K562 (cell line): ENCODE measurements at regions not wholly inside any gene's neighbourhood (a gene's known extent, or its start where the extent isn't known, plus 50 kb on each side); places are given as distances from the start of the nearest gene placed in this dataset.
A peak's percentile ranks its signal among the peaks of the same experiment; 100 is the strongest.

ENCODE experiments used
- ATAC-seq: fragments of 200-7000 bp; cut with Tn5 transposase; 3 replicates; pipeline ENCODE4 v1.9.1; 2020; ENCODE audit warnings: moderate library complexity
- BruUV-seq: library from RNA; stranded (reverse); fragments of 400-500 nt; replicated peaks from 2 replicates; lab custom pipeline; 2021; lab: Mats Ljungman, UMichigan
- CTCF ChIA-PET: fragments of 300-600 bp; formaldehyde crosslinking; extraction: SDS; loops from one replicate; lab custom pipeline; 2021; ENCODE audit warnings: low intra/inter-chr PET ratio; lab: Yijun Ruan, JAX
- POLR2A ChIA-PET: fragments of 300-600, 350-650 bp; sonication (Branson Sonifier 250); formaldehyde crosslinking; extraction: SDS; loops from one replicate; lab custom pipeline; 2021; ENCODE audit warnings: antibody characterized with exemption, inconsistent platforms; lab: Yijun Ruan, JAX
- DNase-seq, 4 experiments: peaks; one replicate each; pipeline versions ENCODE4 v3.0.0 to v3.0.0-alpha.2; 2011 to 2018; ENCODE audit warnings: low spot score in 3 of 4, mixed read lengths in 3 of 4; ENCODE audit errors: extremely low read depth in 1 of 4
- FAIRE-seq: peaks from 2 replicates; lab custom pipeline; 2011; peaks lifted over from hg19 to GRCh38; lab: Jason Lieb, UNC
- H2AFZ ChIP-seq: 2 replicates; pipeline ENCODE4 v1.6.0; 2011; ENCODE audit warnings: low read depth, low read length, control low read depth, inconsistent platforms
- H3K27ac ChIP-seq: fragments of 200-600 bp; 3 replicates; pipeline ENCODE4 v1.8.0; 2011; ENCODE audit warnings: low read depth, mild to moderate bottlenecking, control low read depth, inconsistent platforms, low read length, moderate library complexity, mixed read lengths; ENCODE audit errors: extremely low read depth
- H3K27me3 ChIP-seq, 2 experiments: fragments of 300-600 bp in 1 of 2; 2 replicates in 1 of 2; 3 replicates in 1 of 2; pipeline versions ENCODE4 v1.6.0 to v1.8.0; 2011; ENCODE audit warnings: inconsistent platforms in 2 of 2, low read length in 2 of 2, mild to moderate bottlenecking in 1 of 2, mixed read lengths in 1 of 2, moderate library complexity in 1 of 2; ENCODE audit not compliant: control insufficient read depth in 2 of 2, insufficient read depth in 2 of 2
- H3K36me3 ChIP-seq: fragments of 300-600 bp; 3 replicates; pipeline ENCODE4 v1.8.0; 2011; ENCODE audit warnings: mild to moderate bottlenecking, low read length, inconsistent platforms; ENCODE audit not compliant: control insufficient read depth, insufficient read depth
- H3K4me1 ChIP-seq, 2 experiments: fragments of 200-600 bp in 1 of 2; replicated peaks in 1 of 2; 2 replicates in 1 of 2; 3 replicates in 1 of 2; pipeline versions ENCODE4 v1.5.1 to v1.8.0; 2011; ENCODE audit warnings: inconsistent platforms in 2 of 2, low read length in 2 of 2, mild to moderate bottlenecking in 1 of 2, mixed read lengths in 1 of 2, moderate library complexity in 1 of 2; ENCODE audit not compliant: control insufficient read depth in 2 of 2, insufficient read depth in 2 of 2
- H3K4me2 ChIP-seq: 2 replicates; pipeline ENCODE4 v1.6.1; 2011; ENCODE audit warnings: low read length, control low read depth, inconsistent platforms, mixed read lengths; ENCODE audit not compliant: insufficient read depth
- H3K4me3 ChIP-seq: fragments of 200-600 bp; sonication (generic), shearing (Covaris generic); 2 replicates; pipeline ENCODE4 v1.5.1; 2016; ENCODE audit warnings: control low read depth, inconsistent platforms
- H3K79me2 ChIP-seq: fragments of 200-600 bp; 3 replicates; pipeline ENCODE4 v1.8.0; 2011; ENCODE audit warnings: low read length, inconsistent platforms; ENCODE audit not compliant: control insufficient read depth, insufficient read depth
- H3K9ac ChIP-seq, 2 experiments: 2 replicates each; pipeline versions ENCODE4 v1.6.0 to v1.6.1; 2011; ENCODE audit warnings: low read depth in 2 of 2, low read length in 2 of 2, control low read depth in 1 of 2, inconsistent platforms in 1 of 2, mild to moderate bottlenecking in 1 of 2, mixed read lengths in 1 of 2; ENCODE audit not compliant: insufficient read depth in 1 of 2
- H3K9me1 ChIP-seq: one replicate; pipeline ENCODE4 v1.6.0; 2011; ENCODE audit warnings: inconsistent platforms, mild to moderate bottlenecking, low read length, moderate library complexity; ENCODE audit not compliant: control insufficient read depth, insufficient read depth
- H3K9me3 ChIP-seq: replicated peaks from 2 replicates; pipeline ENCODE4 v1.5.1; 2011; ENCODE audit warnings: low read depth, low read length, inconsistent platforms; ENCODE audit not compliant: control insufficient read depth, insufficient read depth
- H4K20me1 ChIP-seq: replicated peaks from 2 replicates; pipeline ENCODE4 v1.6.1; 2011; ENCODE audit warnings: low read length, inconsistent platforms, mixed read lengths; ENCODE audit not compliant: control insufficient read depth, insufficient read depth
- GMEB1 ChIP-seq: fragments of 250-450 bp; sonication (Bioruptor Pico); IDR thresholded peaks from 2 replicates; pipeline ENCODE4 v1.4.0; 2020; ENCODE audit warnings: mild to moderate bottlenecking
- NR1H2 ChIP-seq: sonication (generic); formaldehyde crosslinking; IDR thresholded peaks from 2 replicates; pipeline ENCODE4 v1.4.0; 2020; ENCODE audit warnings: mild to moderate bottlenecking, missing genetic modification reagents
- NR2C2 ChIP-seq, 2 experiments: fragments of 200-800 bp in 1 of 2; sonication (Bioruptor generic) in 1 of 2; sonication (generic) in 1 of 2; formaldehyde crosslinking in 1 of 2; IDR thresholded peaks; 2 replicates each; pipeline versions ENCODE4 v1.6.1 to v1.8.0; 2016 to 2022; ENCODE audit warnings: mild to moderate bottlenecking in 1 of 2, missing compliant biosample characterization in 1 of 2, missing genetic modification characterization in 1 of 2, missing genetic modification reagents in 1 of 2
- NRF1 ChIP-seq, 2 experiments: fragments of 450-650 bp; IDR thresholded peaks in 1 of 2; conservative IDR thresholded peaks in 1 of 2; 2 replicates each; pipeline ENCODE4 v1.6.1; 2014; ENCODE audit warnings: mild to moderate bottlenecking in 2 of 2
- POLR2G ChIP-seq: fragments of 200-400 bp; formaldehyde crosslinking; IDR thresholded peaks from 2 replicates; pipeline ENCODE4 v1.6.1; 2017; ENCODE audit warnings: low read depth, mild to moderate bottlenecking, antibody characterized with exemption, low read length, moderate library complexity
- SETDB1 ChIP-seq: IDR thresholded peaks from one replicate; pipeline ENCODE4 v1.6.1; 2012; ENCODE audit warnings: low read length, control low read depth, inconsistent platforms
- ZSCAN32 ChIP-seq: fragments of 450-650 bp; formaldehyde crosslinking; IDR thresholded peaks from 2 replicates; pipeline ENCODE4 v1.4.0; 2020; ENCODE audit warnings: mild to moderate bottlenecking, moderate library complexity
- WGBS: fragments of 100-300 bp; shearing (Covaris generic); methylation state at CpG from one replicate; pipeline ENCODE4 v1.1.6; 2016; ENCODE audit warnings: low coverage, mixed read lengths; ENCODE audit not compliant: insufficient coverage; ENCODE audit errors: missing lambda C conversion rate; 5-methylcytosine and 5-hydroxymethylcytosine counted together
- in situ Hi-C: fragments of 300-500 bp; cut with MboI; formaldehyde crosslinking; loops from 4 replicates; pipeline ENCODE4 v1.15.0; 2018; ENCODE audit warnings: inconsistent platforms, mixed read lengths
- intact Hi-C: fragments of 100-400 bp; cut with micrococcal nuclease; formaldehyde crosslinking; loops from 2 replicates; pipeline ENCODE4 v1.14.2; 2022
- TF ChIP-seq, protein P1 (sequence below): sonication (generic); formaldehyde crosslinking; IDR thresholded peaks from 2 replicates; pipeline ENCODE4 v1.8.0; 2022; ENCODE audit warnings: missing genetic modification reagents, mild to moderate bottlenecking, moderate library complexity, borderline replicate concordance
- TF ChIP-seq, protein P2 (sequence below): fragments of 250-450 bp; sonication (Bioruptor Pico); IDR thresholded peaks from 2 replicates; pipeline ENCODE4 v1.8.0; 2022; ENCODE audit warnings: moderate library complexity, mild to moderate bottlenecking, inconsistent platforms
- TF ChIP-seq, protein P3 (sequence below): fragments of 450-650 bp; IDR thresholded peaks from 2 replicates; pipeline ENCODE4 v1.6.1; 2014; ENCODE audit warnings: low read depth, mild to moderate bottlenecking, moderate library complexity, borderline replicate concordance

DNA sequence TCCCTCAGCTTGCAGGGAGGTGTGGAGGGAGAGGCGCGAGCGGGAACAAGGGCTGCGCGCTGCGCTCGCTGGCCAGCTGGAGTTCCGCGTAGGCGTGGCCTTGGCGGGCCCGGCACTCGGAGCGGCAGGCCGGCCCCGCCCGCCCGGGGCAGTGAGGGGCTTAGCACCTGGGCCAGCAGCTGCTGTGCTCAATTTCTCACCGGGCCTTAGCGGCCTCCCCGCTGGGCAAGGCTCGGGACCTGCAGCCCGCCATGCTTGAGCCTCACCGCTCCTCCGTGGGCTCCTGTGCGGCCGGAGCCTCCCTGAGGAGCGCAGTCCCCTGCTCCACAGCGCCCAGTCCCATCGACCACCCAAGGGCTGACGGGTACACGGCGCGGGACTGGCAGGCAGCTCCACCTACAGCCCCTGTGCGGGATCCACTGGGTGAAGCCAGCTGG, 1516.4 kb downstream of the EFNA5 start:
- peak in 1 of 4 experiments; percentile 28 for DNase-seq
- Histone ChIP-seq H3K27me3 (no peaks in the 10 kb centered on the region), H3K9ac (no peak overlapping the region), H3K9me1 (no peaks in the 10 kb centered on the region), H3K4me1 (no peaks in the 10 kb centered on the region; a peak in 1 of 5 replicates), H2AFZ (0 out of 2 replicates have a peak overlapping the region, but pooled peaks have one; percentile 16), H3K4me2 (no peak overlapping the region), H3K9me3 (no peaks in the 10 kb centered on the region), H3K36me3 (no peaks in the 10 kb centered on the region), H3K79me2 (no peaks in the 10 kb centered on the region), H3K4me3 (peak overlapping the region; percentile 13; the same call in 1 of the 2 replicates), H3K27ac (no peak overlapping the region), H4K20me1 (no peaks in the 10 kb centered on the region)
- 7% methylated on average over 30 of the region's 35 CpGs for WGBS
- intact Hi-C loops (no loop called here), in situ Hi-C loops (no loop called here)
- ATAC-seq = peak; percentile 72
- ChIA-PET CTCF (no interaction called here), POLR2A (no interaction called here)
- FAIRE-seq = no peak
- BruUV-seq = no TSS peak
- TF ChIP-seq, protein P1, sequence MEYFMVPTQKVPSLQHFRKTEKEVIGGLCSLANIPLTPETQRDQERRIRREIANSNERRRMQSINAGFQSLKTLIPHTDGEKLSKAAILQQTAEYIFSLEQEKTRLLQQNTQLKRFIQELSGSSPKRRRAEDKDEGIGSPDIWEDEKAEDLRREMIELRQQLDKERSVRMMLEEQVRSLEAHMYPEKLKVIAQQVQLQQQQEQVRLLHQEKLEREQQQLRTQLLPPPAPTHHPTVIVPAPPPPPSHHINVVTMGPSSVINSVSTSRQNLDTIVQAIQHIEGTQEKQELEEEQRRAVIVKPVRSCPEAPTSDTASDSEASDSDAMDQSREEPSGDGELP (CRISPR knock-in tag) = peak; percentile 40; the same call in 1 of the 2 replicates
- TF ChIP-seq, protein P2, sequence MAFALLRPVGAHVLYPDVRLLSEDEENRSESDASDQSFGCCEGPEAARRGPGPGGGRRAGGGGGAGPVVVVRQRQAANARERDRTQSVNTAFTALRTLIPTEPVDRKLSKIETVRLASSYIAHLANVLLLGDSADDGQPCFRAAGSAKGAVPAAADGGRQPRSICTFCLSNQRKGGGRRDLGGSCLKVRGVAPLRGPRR = no peak
- TF ChIP-seq, protein P3, sequence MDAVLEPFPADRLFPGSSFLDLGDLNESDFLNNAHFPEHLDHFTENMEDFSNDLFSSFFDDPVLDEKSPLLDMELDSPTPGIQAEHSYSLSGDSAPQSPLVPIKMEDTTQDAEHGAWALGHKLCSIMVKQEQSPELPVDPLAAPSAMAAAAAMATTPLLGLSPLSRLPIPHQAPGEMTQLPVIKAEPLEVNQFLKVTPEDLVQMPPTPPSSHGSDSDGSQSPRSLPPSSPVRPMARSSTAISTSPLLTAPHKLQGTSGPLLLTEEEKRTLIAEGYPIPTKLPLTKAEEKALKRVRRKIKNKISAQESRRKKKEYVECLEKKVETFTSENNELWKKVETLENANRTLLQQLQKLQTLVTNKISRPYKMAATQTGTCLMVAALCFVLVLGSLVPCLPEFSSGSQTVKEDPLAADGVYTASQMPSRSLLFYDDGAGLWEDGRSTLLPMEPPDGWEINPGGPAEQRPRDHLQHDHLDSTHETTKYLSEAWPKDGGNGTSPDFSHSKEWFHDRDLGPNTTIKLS = peak; percentile 32; the same call in 1 of the 2 replicates
- TF ChIP-seq GMEB1 (CRISPR knock-in tag) (no peak), POLR2G (0 out of 2 replicates have a peak, but pooled peaks have one; percentile 15), SETDB1 (no peak), NR1H2 (CRISPR knock-in tag) (no peak), ZSCAN32 (CRISPR knock-in tag) (no peak), NR2C2 (CRISPR knock-in tag; IDR thresholded peaks at IDR 0.05) (no peak), NR2C2 (tag; IDR thresholded peaks at IDR 0.05) (no peak), NRF1 (conservative IDR thresholded peaks at IDR 0.05 in 1 of 2, IDR thresholded peaks at IDR 0.05 in 1 of 2) (peak; percentile 33 to 44; a peak in 2 of 4 replicates)
